Neutrophil (primary cell): ENCODE measurements at regions not wholly inside any gene's neighbourhood (a gene's known extent, or its start where the extent isn't known, plus 50 kb on each side); places are given as distances from the start of the nearest gene placed in this dataset.

Experiments
- H3K27ac ChIP-seq: fragments of 200-600 bp; sonication (generic); 2 replicates; pipeline ENCODE4 v1.5.1; 2016; ENCODE audit warnings: mild to moderate bottlenecking, moderate library complexity
- H3K27me3 ChIP-seq: fragments of 200-600 bp; sonication (generic); 2 replicates; pipeline ENCODE4 v1.6.0; 2016; ENCODE audit warnings: mild to moderate bottlenecking
- H3K36me3 ChIP-seq: fragments of 200-600 bp; sonication (generic); 2 replicates; pipeline ENCODE4 v1.5.1; 2017
- H3K4me1 ChIP-seq, 2 experiments: fragments of 200-600 bp in 1 of 2; sonication (generic) in 1 of 2; 1 replicate in 1 of 2; 2 replicates in 1 of 2; pipeline versions ENCODE4 v1.5.1 to v1.6.1; 2013 to 2016; ENCODE audit warnings: low read depth in 1 of 2, low read length in 1 of 2, mild to moderate bottlenecking in 1 of 2, moderate library complexity in 1 of 2; ENCODE audit not compliant: control insufficient read depth in 1 of 2, insufficient read depth in 1 of 2
- H3K4me3 ChIP-seq, 2 experiments: fragments of 200-600 bp in 1 of 2; sonication (generic) in 1 of 2; 1 replicate in 1 of 2; 2 replicates in 1 of 2; pipeline ENCODE4 v1.5.1; 2013 to 2016; ENCODE audit warnings: low read depth in 1 of 2, low read length in 1 of 2, mild to moderate bottlenecking in 1 of 2, moderate library complexity in 1 of 2
- H3K9me3 ChIP-seq: fragments of 200-600 bp; sonication (generic); 2 replicates; pipeline ENCODE4 v1.5.1; 2016
- CTCF ChIP-seq: fragments of 200-600 bp; sonication (generic); IDR thresholded peaks from 2 replicates; pipeline ENCODE4 v1.5.1; 2016; ENCODE audit warnings: antibody characterized with exemption

GRCh38 chr3:5673521-5673920, 486.0 kb downstream of the EDEM1 start:
- H3K4me3 ChIP-seq: no peak overlapping the region
- H3K27me3 ChIP-seq: no peaks in the 10 kb centered on the region
- no peak overlapping the region for H3K27ac ChIP-seq
- H3K4me1 ChIP-seq: no peaks in the 10 kb centered on the region
- TF ChIP-seq CTCF: no peak
- H3K36me3 ChIP-seq: no peaks in the 10 kb centered on the region
- no peaks in the 10 kb centered on the region for H3K9me3 ChIP-seq

GRCh38 chr3:5675319-5675718, 487.8 kb downstream of the EDEM1 start:
- Histone ChIP-seq H3K4me3 (no peak overlapping the region), H3K27me3 (no peaks in the 10 kb centered on the region), H3K27ac (no peak overlapping the region), H3K4me1 (no peaks in the 10 kb centered on the region), H3K9me3 (no peaks in the 10 kb centered on the region), H3K36me3 (no peaks in the 10 kb centered on the region)
- TF ChIP-seq CTCF: no peak

DNA sequence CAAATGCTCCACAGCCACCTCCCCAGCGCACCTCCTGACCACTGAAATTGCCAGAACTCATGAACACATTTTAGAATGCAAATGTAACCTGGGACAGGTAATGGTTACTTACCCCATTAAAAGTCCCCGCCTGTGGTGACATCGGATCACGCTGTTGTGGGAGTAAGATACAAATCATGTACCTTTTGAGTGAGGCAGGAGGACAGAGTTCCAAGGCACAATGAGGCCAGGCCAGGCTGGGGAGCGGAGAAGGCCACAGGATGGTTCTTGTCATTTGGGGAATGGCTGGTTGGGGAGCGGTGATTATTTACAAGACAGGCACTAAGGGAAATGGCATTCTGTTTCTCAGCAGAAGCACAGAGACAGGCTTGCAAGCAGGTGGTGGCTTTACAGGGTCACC, 490.0 kb downstream of the EDEM1 start:
- H3K27ac ChIP-seq: no peak overlapping the region
- H3K36me3 ChIP-seq: no peaks in the 10 kb centered on the region
- no peaks in the 10 kb centered on the region for H3K9me3 ChIP-seq
- no peaks in the 10 kb centered on the region for H3K4me1 ChIP-seq
- H3K27me3 ChIP-seq: no peaks in the 10 kb centered on the region
- TF ChIP-seq CTCF: no peak
- H3K4me3 ChIP-seq: no peak overlapping the region

DNA sequence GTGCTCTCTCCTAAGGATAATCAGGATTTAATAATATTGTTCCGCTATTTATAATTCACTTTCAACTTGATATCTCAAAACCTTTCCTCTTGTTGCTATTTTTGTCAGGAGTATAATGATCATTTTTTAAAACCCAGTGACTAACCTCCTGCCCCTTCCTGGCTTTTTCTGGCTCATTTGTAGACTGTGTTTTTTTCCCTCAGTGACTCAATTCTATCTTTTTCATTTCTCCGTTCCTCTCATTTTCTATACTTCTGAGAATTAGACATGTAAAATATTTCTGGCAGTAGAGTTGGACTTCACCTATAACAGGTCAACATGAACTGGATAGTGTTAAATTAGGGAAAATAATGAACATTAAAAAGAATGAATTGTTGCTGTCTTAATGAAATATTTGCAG, 490.7 kb downstream of the EDEM1 start:
- Histone ChIP-seq H3K36me3 (no peaks in the 10 kb centered on the region), H3K4me1 (no peaks in the 10 kb centered on the region), H3K9me3 (no peaks in the 10 kb centered on the region), H3K27me3 (no peaks in the 10 kb centered on the region), H3K27ac (no peak overlapping the region), H3K4me3 (no peak overlapping the region)
- TF ChIP-seq CTCF: no peak

- no peak overlapping the region for H3K27ac ChIP-seq
- TF ChIP-seq CTCF: no peak
- H3K27me3 ChIP-seq: no peaks in the 10 kb centered on the region
- no peaks in the 10 kb centered on the region for H3K36me3 ChIP-seq
- H3K4me3 ChIP-seq: no peak overlapping the region
- no peaks in the 10 kb centered on the region for H3K9me3 ChIP-seq
- H3K4me1 ChIP-seq: no peaks in the 10 kb centered on the region
Observed at GRCh38 chr3:5678844-5679243, 491.3 kb downstream of the EDEM1 start.

DNA sequence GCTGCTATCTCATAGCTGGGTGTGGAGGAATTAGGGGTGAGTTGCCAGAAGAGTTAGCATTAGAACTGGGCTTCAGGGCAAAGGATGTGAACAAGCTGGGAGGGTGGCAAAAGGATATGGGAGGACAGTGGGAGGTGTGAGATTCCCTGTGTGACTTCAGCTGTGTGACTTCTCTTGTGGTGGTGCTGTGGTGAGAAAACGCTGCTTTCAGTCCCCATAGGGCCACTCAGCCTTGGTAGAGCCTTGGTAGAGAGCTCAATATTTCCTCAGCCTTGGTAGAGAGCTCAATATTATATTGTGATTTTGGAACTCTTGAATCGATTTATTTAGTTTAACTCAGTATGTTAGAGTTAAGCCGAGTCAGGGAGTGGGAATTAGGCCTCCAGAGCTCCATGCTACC, 499.7 kb downstream of the EDEM1 start:
- Histone ChIP-seq H3K36me3 (no peaks in the 10 kb centered on the region), H3K27ac (no peak overlapping the region), H3K4me1 (no peaks in the 10 kb centered on the region), H3K9me3 (peaks cover 8% of the 10 kb centered on the region), H3K27me3 (no peaks in the 10 kb centered on the region), H3K4me3 (no peak overlapping the region)
- no peak for TF ChIP-seq CTCF
